ENCODE measurements at regions not wholly inside any gene's neighbourhood (a gene's known extent, or its start where the extent isn't known, plus 50 kb on each side); places are given as distances from the start of the nearest gene placed in this dataset.

GRCh38 chr5:10081584-10081983 lies 168.1 kb downstream of the ATPSCKMT start:
- no peak for TF ChIP-seq CTCF (conservative IDR thresholded peaks at IDR 0.05; ENCODE audit: low read length)
- TF ChIP-seq EZH2phosphoT487 (IDR thresholded peaks at IDR 0.05; ENCODE audit: borderline replicate concordance, low read depth, low read length), result no peak
